Activated T-helper 2 cell treated with anti-CD3 and anti-CD28 coated beads, Interferon-gamma antibody, Interleukin-2, Interleukin-4, amounts not matched to agents 10 μg/mL and 5 μg/mL and 100 μg/mL, durations not matched to agents 14 hours and 24 hours and 36 hours (primary cell): ENCODE measurements at regions not wholly inside any gene's neighbourhood (a gene's known extent, or its start where the extent isn't known, plus 50 kb on each side); places are given as distances from the start of the nearest gene placed in this dataset.
"Not testable (repeated sequence)": the region's sequence is repeated elsewhere in the genome, so short reads cannot be mapped to it uniquely, and the experiment has no call there.

Source experiments
- DNase-seq: peaks from one replicate; pipeline ENCODE4 v3.0.0; 2021; ENCODE audit warnings: low spot score
- H3K27ac Mint-ChIP-seq: one replicate; pipeline ENCODE4 v1.8.0; 2021; ENCODE audit warnings: mixed read lengths
- H3K27me3 Mint-ChIP-seq: one replicate; pipeline ENCODE4 v1.8.0; 2021; ENCODE audit warnings: low read depth, mixed read lengths
- H3K36me3 Mint-ChIP-seq: one replicate; pipeline ENCODE4 v1.8.0; 2021; ENCODE audit warnings: low read depth, mixed read lengths
- H3K4me1 Mint-ChIP-seq: one replicate; pipeline ENCODE4 v1.8.0; 2021; ENCODE audit warnings: low read depth, mixed read lengths
- H3K4me3 Mint-ChIP-seq: one replicate; pipeline ENCODE4 v1.8.0; 2021; ENCODE audit warnings: low read depth, mild to moderate bottlenecking, moderate library complexity, mixed read lengths
- H3K9me3 Mint-ChIP-seq: one replicate; pipeline ENCODE4 v1.8.0; 2021; ENCODE audit warnings: mixed read lengths
- intact Hi-C: fragments of 100-400 bp; cut with micrococcal nuclease; formaldehyde crosslinking; loops from one replicate; pipeline ENCODE4 v1.15.1; 2023

- peaks cover 57% of the 10 kb centered on the region for H3K9me3 Mint-ChIP-seq
- DNase-seq, H3K36me3 Mint-ChIP-seq, H3K4me3 Mint-ChIP-seq, H3K27ac Mint-ChIP-seq, H3K4me1 Mint-ChIP-seq, H3K27me3 Mint-ChIP-seq, intact Hi-C loops: not testable (repeated sequence)
Observed at GRCh38 chr9:65423691-65424436, 138.9 kb upstream of the FOXD4L5 start.

- H3K36me3 Mint-ChIP-seq, intact Hi-C loops, H3K4me1 Mint-ChIP-seq, DNase-seq, H3K27me3 Mint-ChIP-seq, H3K4me3 Mint-ChIP-seq, H3K27ac Mint-ChIP-seq: not testable (repeated sequence)
- H3K9me3 Mint-ChIP-seq: peaks cover 59% of the 10 kb centered on the region
Observed at GRCh38 chr9:65422966-65423690, 138.1 kb upstream of the FOXD4L5 start.

- H3K4me1 Mint-ChIP-seq, H3K27me3 Mint-ChIP-seq, DNase-seq, H3K27ac Mint-ChIP-seq, intact Hi-C loops, H3K4me3 Mint-ChIP-seq, H3K36me3 Mint-ChIP-seq: not testable (repeated sequence)
- peaks cover 68% of the 10 kb centered on the region for H3K9me3 Mint-ChIP-seq
Observed at GRCh38 chr9:65421486-65421885, 136.5 kb upstream of the FOXD4L5 start.

- H3K4me3 Mint-ChIP-seq: no peak overlapping the region
- intact Hi-C loops: no loop called here
- H3K36me3 Mint-ChIP-seq: peaks cover 9% of the 10 kb centered on the region
- H3K9me3 Mint-ChIP-seq: peaks cover 64% of the 10 kb centered on the region
- DNase-seq: no peak
- no peaks in the 10 kb centered on the region for H3K4me1 Mint-ChIP-seq
- H3K27ac Mint-ChIP-seq: no peak overlapping the region
- H3K27me3 Mint-ChIP-seq: no peaks in the 10 kb centered on the region
Observed at GRCh38 chr9:65420771-65421170, 135.8 kb upstream of the FOXD4L5 start.

- H3K27me3 Mint-ChIP-seq, H3K36me3 Mint-ChIP-seq, H3K4me1 Mint-ChIP-seq, H3K27ac Mint-ChIP-seq, H3K4me3 Mint-ChIP-seq, DNase-seq, intact Hi-C loops: not testable (repeated sequence)
- H3K9me3 Mint-ChIP-seq: peaks cover 63% of the 10 kb centered on the region
Observed at GRCh38 chr9:65418966-65419365, 134.0 kb upstream of the FOXD4L5 start.

- H3K36me3 Mint-ChIP-seq, H3K27ac Mint-ChIP-seq, H3K4me1 Mint-ChIP-seq, intact Hi-C loops, H3K4me3 Mint-ChIP-seq, DNase-seq, H3K27me3 Mint-ChIP-seq: not testable (repeated sequence)
- peaks cover 65% of the 10 kb centered on the region for H3K9me3 Mint-ChIP-seq
Observed at GRCh38 chr9:65416948-65417347, 131.9 kb upstream of the FOXD4L5 start.

DNA sequence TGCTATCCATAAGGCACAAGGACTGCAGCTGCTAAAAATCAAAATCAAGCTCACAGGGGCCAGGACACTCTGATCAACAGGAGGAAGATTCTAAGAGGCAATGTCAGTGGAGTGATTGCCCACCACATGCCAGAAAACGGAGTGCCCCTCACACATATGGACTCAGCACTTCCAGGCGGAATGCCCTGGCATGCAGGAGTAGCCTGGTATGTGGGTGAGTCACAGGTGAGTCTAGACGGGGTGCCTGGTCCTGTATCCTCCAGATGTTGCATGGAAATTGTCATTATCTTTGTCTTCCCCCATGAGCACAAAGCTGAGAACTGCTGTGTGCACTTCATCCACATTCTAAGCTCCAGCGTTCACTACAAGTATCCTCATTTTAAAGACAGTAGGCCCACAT, 129.2 kb upstream of the FOXD4L5 start:
- peaks cover 70% of the 10 kb centered on the region for H3K9me3 Mint-ChIP-seq
- DNase-seq, H3K27ac Mint-ChIP-seq, intact Hi-C loops, H3K36me3 Mint-ChIP-seq, H3K4me1 Mint-ChIP-seq, H3K4me3 Mint-ChIP-seq, H3K27me3 Mint-ChIP-seq: not testable (repeated sequence)

GRCh38 chr9:65413371-65413770, 128.4 kb upstream of the FOXD4L5 start:
- peaks cover 64% of the 10 kb centered on the region for H3K9me3 Mint-ChIP-seq
- intact Hi-C loops, H3K27ac Mint-ChIP-seq, H3K27me3 Mint-ChIP-seq, H3K4me3 Mint-ChIP-seq, H3K36me3 Mint-ChIP-seq, DNase-seq, H3K4me1 Mint-ChIP-seq: not testable (repeated sequence)

DNA sequence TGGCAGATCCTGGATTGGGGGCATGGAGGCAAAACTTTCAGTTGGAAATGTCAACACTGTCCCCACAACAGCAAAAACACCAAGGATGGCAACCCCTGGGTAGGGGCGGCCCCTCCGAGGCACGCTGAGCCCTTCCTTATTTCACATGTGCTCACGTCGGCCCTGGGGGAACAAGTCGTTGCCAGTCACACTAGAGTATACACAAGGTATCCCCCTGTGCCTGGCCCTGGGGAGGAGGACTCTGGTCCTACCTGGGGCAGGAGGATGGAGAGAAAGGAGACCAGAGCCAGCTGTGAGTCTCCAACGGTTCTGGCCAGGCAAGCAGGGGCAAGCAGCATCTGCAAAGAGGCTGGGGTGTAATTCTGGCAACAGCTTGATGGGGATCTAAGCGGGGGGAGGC, 126.9 kb upstream of the FOXD4L5 start:
- Mint-ChIP-seq H3K27ac (no peak overlapping the region), H3K4me3 (no peak overlapping the region), H3K27me3 (no peaks in the 10 kb centered on the region), H3K9me3 (peaks cover 63% of the 10 kb centered on the region), H3K36me3 (no peaks in the 10 kb centered on the region), H3K4me1 (no peaks in the 10 kb centered on the region)
- DNase-seq: no peak
- intact Hi-C loops: no loop called here

DNA sequence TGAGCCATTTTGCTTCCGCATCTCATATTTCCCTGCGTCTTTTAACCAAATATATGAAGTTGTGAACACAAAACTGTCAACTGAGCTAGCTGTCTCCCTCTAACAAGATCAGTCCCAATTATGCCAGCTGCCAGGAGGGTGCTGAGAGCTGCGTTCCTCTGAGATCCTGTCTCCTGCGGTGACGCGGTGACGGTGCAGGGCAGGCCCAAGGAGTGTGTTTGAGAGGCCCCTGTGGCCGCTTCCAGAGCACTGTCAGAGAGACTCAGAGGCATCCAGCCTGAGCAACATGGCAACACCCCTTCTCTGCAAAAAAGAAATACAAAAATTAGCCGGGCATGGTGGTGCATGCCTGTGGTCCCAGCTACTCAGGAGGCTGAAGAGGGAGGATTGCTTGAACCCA, 126.3 kb upstream of the FOXD4L5 start:
- intact Hi-C loops: no loop called here
- DNase-seq: no peak
- no peaks in the 10 kb centered on the region for H3K27me3 Mint-ChIP-seq
- H3K36me3 Mint-ChIP-seq: no peaks in the 10 kb centered on the region
- H3K9me3 Mint-ChIP-seq: peaks cover 64% of the 10 kb centered on the region
- no peaks in the 10 kb centered on the region for H3K4me1 Mint-ChIP-seq
- H3K27ac Mint-ChIP-seq: no peak overlapping the region
- no peak overlapping the region for H3K4me3 Mint-ChIP-seq

DNA sequence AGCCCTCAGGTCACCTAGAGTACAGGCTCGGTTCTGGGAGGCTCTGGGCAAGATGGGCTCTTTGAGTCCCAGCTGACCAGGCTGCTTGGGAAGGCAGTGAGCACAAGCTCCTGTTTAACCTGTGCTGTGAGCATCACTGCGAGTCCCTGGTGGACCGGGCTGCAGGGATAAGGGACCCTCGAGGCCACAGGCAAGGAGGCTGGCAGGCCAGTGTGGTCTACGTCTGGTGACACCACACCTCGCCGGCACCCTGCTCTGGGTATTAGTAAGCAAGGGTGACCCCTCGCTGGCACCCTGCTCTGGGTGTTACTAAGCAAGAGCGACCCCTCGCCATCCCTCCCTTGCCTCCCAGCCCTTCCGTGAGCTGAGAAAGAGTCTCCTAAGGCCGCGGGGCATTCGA, 125.9 kb upstream of the FOXD4L5 start:
- intact Hi-C loops: no loop called here
- Mint-ChIP-seq H3K36me3 (no peaks in the 10 kb centered on the region), H3K4me1 (no peaks in the 10 kb centered on the region), H3K27me3 (no peaks in the 10 kb centered on the region), H3K27ac (no peak overlapping the region), H3K4me3 (no peak overlapping the region), H3K9me3 (peaks cover 68% of the 10 kb centered on the region)
- DNase-seq: no peak

DNA sequence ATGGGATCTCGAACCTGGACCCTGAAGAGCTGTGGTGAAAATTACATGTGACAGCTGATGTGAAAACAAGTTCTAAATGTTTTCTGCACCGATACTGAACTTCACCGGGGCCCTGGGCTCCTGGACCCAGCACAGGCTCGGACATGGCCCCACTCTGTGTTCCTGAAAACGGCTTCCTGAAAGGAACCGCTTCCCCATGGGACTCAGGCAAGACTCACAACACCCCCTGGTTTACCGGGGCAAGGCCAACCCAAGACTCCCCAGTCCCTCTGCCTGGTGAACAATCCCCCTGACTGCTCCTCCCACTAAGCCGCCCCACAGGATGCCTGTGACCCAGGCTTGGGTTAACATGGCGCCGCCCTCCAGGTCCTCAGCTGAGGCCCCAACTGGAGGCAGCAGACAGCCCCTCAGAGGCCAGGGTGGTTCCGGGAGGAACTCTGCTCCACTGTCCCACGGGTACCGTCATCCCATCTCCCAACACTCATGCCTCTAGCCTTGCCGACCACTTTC, 124.5 kb upstream of the FOXD4L5 start:
- Mint-ChIP-seq H3K9me3 (peaks cover 61% of the 10 kb centered on the region), H3K4me1 (no peaks in the 10 kb centered on the region), H3K36me3 (no peaks in the 10 kb centered on the region), H3K27ac (no peak overlapping the region), H3K4me3 (no peak overlapping the region), H3K27me3 (no peaks in the 10 kb centered on the region)
- intact Hi-C loops: no loop called here
- no peak for DNase-seq

GRCh38 chr9:65408806-65409205, 123.8 kb upstream of the FOXD4L5 start:
- peaks cover 57% of the 10 kb centered on the region for H3K9me3 Mint-ChIP-seq
- H3K27ac Mint-ChIP-seq, H3K36me3 Mint-ChIP-seq, H3K4me1 Mint-ChIP-seq, DNase-seq, intact Hi-C loops, H3K4me3 Mint-ChIP-seq, H3K27me3 Mint-ChIP-seq: not testable (repeated sequence)
